Endothelial cell of umbilical vein (primary cell): ENCODE measurements at regions not wholly inside any gene's neighbourhood (a gene's known extent, or its start where the extent isn't known, plus 50 kb on each side); places are given as distances from the start of the nearest gene placed in this dataset.

Experiments
- BruUV-seq: library from RNA; stranded (reverse); fragments of 400-500 nt; replicated peaks from 2 replicates; lab custom pipeline; 2021; lab: Mats Ljungman, UMichigan
- CTCF ChIA-PET: fragments of 300-600, 350-600 bp; sonication (Branson Sonifier 250); formaldehyde crosslinking; loops from one replicate; lab custom pipeline; 2021; ENCODE audit warnings: antibody characterized with exemption, inconsistent platforms; lab: Charles Lee
- POLR2A ChIA-PET: fragments of 300-600, 350-600 bp; sonication (Branson Sonifier 250); formaldehyde crosslinking; loops from one replicate; lab custom pipeline; 2021; ENCODE audit warnings: antibody characterized with exemption, inconsistent platforms; lab: Charles Lee
- DNase-seq: peaks from one replicate; pipeline ENCODE4 v3.0.0-alpha.2; 2011; ENCODE audit warnings: low read depth, low spot score
- FAIRE-seq: peaks from 2 replicates; lab custom pipeline; 2011; peaks lifted over from hg19 to GRCh38; lab: Jason Lieb, UNC
- H2AFZ ChIP-seq: 2 replicates; pipeline ENCODE4 v1.6.0; 2012; ENCODE audit warnings: low read depth, low read length, control low read depth, inconsistent platforms
- H3K27ac ChIP-seq: 2 replicates; pipeline ENCODE4 v1.5.1; 2011; ENCODE audit warnings: low read depth, mild to moderate bottlenecking, control low read depth, low read length, moderate library complexity; ENCODE audit not compliant: insufficient read depth
- H3K27me3 ChIP-seq, 2 experiments: 2 replicates each; pipeline versions ENCODE4 v1.6.0 to v1.6.1; 2011; ENCODE audit warnings: low read length in 2 of 2, mixed read lengths in 1 of 2; ENCODE audit not compliant: control insufficient read depth in 2 of 2, insufficient read depth in 2 of 2
- H3K36me3 ChIP-seq, 2 experiments: 2 replicates in 1 of 2; 3 replicates in 1 of 2; pipeline ENCODE4 v1.5.1; 2011; ENCODE audit warnings: low read length in 2 of 2, mild to moderate bottlenecking in 1 of 2, moderate library complexity in 1 of 2; ENCODE audit not compliant: control insufficient read depth in 2 of 2, insufficient read depth in 2 of 2; ENCODE audit errors: extremely low read depth in 1 of 2
- H3K4me1 ChIP-seq: 3 replicates; pipeline ENCODE4 v1.5.1; 2011; ENCODE audit warnings: mild to moderate bottlenecking, low read length; ENCODE audit not compliant: control insufficient read depth, insufficient read depth; ENCODE audit errors: extremely low read depth
- H3K4me2 ChIP-seq: 2 replicates; pipeline ENCODE4 v1.6.1; 2011; ENCODE audit warnings: low read length, control low read depth, mixed read lengths; ENCODE audit not compliant: insufficient read depth
- H3K4me3 ChIP-seq, 3 experiments: fragments of 200-600 bp in 1 of 3; sonication (generic), shearing (Covaris generic) in 1 of 3; replicated peaks in 1 of 3; 2 replicates each; pipeline ENCODE4 v1.5.1; 2011 to 2016; ENCODE audit warnings: control low read depth in 3 of 3, low read length in 3 of 3, mild to moderate bottlenecking in 2 of 3, inconsistent platforms in 1 of 3, low read depth in 1 of 3, moderate library complexity in 1 of 3; ENCODE audit not compliant: insufficient read depth in 1 of 3
- H3K79me2 ChIP-seq: 2 replicates; pipeline ENCODE4 v1.6.0; 2012; ENCODE audit warnings: low read length, inconsistent platforms; ENCODE audit not compliant: control insufficient read depth, insufficient read depth
- H3K9ac ChIP-seq: replicated peaks from 2 replicates; pipeline ENCODE3; 2011; ENCODE audit warnings: low read length, control low read depth; ENCODE audit not compliant: insufficient read depth; ENCODE audit errors: extremely low read depth
- H3K9me1 ChIP-seq: replicated peaks from 3 replicates; pipeline ENCODE4 v1.6.0; 2011; ENCODE audit warnings: mild to moderate bottlenecking, low read length; ENCODE audit not compliant: control insufficient read depth, insufficient read depth; ENCODE audit errors: extremely low read depth
- H3K9me3 ChIP-seq: replicated peaks from 2 replicates; pipeline ENCODE4 v1.5.1; 2012; ENCODE audit warnings: low read length, inconsistent platforms; ENCODE audit not compliant: control insufficient read depth, insufficient read depth
- H4K20me1 ChIP-seq: replicated peaks from 2 replicates; pipeline ENCODE3; 2011; ENCODE audit warnings: mild to moderate bottlenecking, low read length; ENCODE audit not compliant: control insufficient read depth, insufficient read depth; ENCODE audit errors: extremely low read depth
- CTCF ChIP-seq, 2 donors: IDR thresholded peaks; 1 replicate in 1 of 2; 2 replicates in 1 of 2; pipeline ENCODE4 v1.5.1; 2011; ENCODE audit warnings: low read length in 2 of 2, mild to moderate bottlenecking in 2 of 2, moderate library complexity in 2 of 2, control low read depth in 1 of 2, inconsistent platforms in 1 of 2, low read depth in 1 of 2; ENCODE audit not compliant: insufficient read depth in 1 of 2; ENCODE audit errors: extremely low read depth in 1 of 2
- EZH2 ChIP-seq: IDR thresholded peaks from 2 replicates; pipeline ENCODE4 v1.6.1; 2012; ENCODE audit warnings: borderline replicate concordance, low read depth, mild to moderate bottlenecking, moderate library complexity, low read length, inconsistent platforms; ENCODE audit not compliant: severe bottlenecking
- FOS ChIP-seq: IDR thresholded peaks from 2 replicates; pipeline ENCODE4 v1.6.1; 2011; ENCODE audit warnings: mild to moderate bottlenecking, low read length, moderate library complexity, borderline replicate concordance; ENCODE audit not compliant: insufficient read depth
- GATA2 ChIP-seq: IDR thresholded peaks from 2 replicates; pipeline ENCODE4 v1.7.0; 2011; ENCODE audit warnings: low read depth, mild to moderate bottlenecking, moderate library complexity, mixed read lengths, low read length; ENCODE audit not compliant: insufficient read length, insufficient read depth
- JUN ChIP-seq: IDR thresholded peaks from 2 replicates; pipeline ENCODE4 v1.6.1; 2011; ENCODE audit warnings: borderline replicate concordance, low read depth; ENCODE audit not compliant: insufficient read length, insufficient read depth
- MAX ChIP-seq: IDR thresholded peaks from 2 replicates; pipeline ENCODE4 v1.6.1; 2011; ENCODE audit not compliant: insufficient read depth, insufficient read length
- MYC ChIP-seq: IDR thresholded peaks from one replicate; pipeline ENCODE4 v1.6.1; 2011; ENCODE audit warnings: mild to moderate bottlenecking, low read depth, low read length
- POLR2A ChIP-seq: IDR thresholded peaks from 2 replicates; pipeline ENCODE4 v1.6.1; 2012; ENCODE audit warnings: low read depth, mild to moderate bottlenecking, control low read depth, low read length
- POLR2AphosphoS5 ChIP-seq: IDR thresholded peaks from 2 replicates; pipeline ENCODE4 v1.6.1; 2012; ENCODE audit warnings: low read depth, mild to moderate bottlenecking, control low read depth, low read length, moderate library complexity; ENCODE audit not compliant: insufficient read depth
- dilution Hi-C: fragments of 300-500 bp; cut with MboI; formaldehyde crosslinking; loops from one replicate; pipeline ENCODE4 v1.15.0; 2019; ENCODE audit warnings: low sequenced_read_pairs; ENCODE audit not compliant: extremely low pct_ligation_motif_present
- intact Hi-C: fragments of 100-400 bp; cut with micrococcal nuclease; formaldehyde crosslinking; loops from one replicate; pipeline ENCODE4 v1.10.0; 2022

GRCh38 chr14:40074169-40074568, 641.9 kb upstream of the FBXO33 start:
- BruUV-seq, result no TSS peak
- Histone ChIP-seq H3K79me2 (no peaks in the 10 kb centered on the region), H3K4me2 (no peak overlapping the region), H3K9ac (no peak overlapping the region), H2AFZ (no peak overlapping the region), H3K4me3 (no peak overlapping the region), H4K20me1 (no peaks in the 10 kb centered on the region), H3K4me1 (no peaks in the 10 kb centered on the region), H3K9me3 (peaks cover 2% of the 10 kb centered on the region), H3K27me3 (no peaks in the 10 kb centered on the region), H3K27ac (no peak overlapping the region), H3K36me3 (no peaks in the 10 kb centered on the region), H3K9me1 (no peaks in the 10 kb centered on the region)
- intact Hi-C loops (no loop called here), dilution Hi-C loops (no loop called here)
- FAIRE-seq, result no peak
- TF ChIP-seq FOS (no peak), MYC (no peak), CTCF (IDR thresholded peaks at IDR 0.05; ENCODE audit: extremely low read depth in 1 of 2, insufficient read depth in 1 of 2, low read depth in 1 of 2, low read length in 2 of 2) (no peak), MAX (no peak), EZH2 (no peak), POLR2AphosphoS5 (no peak), JUN (no peak), GATA2 (no peak), POLR2A (no peak)
- ChIA-PET CTCF (no interaction called here), POLR2A (no interaction called here)
- no peak for DNase-seq
